ENCODE measurements at regions not wholly inside any gene's neighbourhood (a gene's known extent, or its start where the extent isn't known, plus 50 kb on each side); places are given as distances from the start of the nearest gene placed in this dataset.

DNA sequence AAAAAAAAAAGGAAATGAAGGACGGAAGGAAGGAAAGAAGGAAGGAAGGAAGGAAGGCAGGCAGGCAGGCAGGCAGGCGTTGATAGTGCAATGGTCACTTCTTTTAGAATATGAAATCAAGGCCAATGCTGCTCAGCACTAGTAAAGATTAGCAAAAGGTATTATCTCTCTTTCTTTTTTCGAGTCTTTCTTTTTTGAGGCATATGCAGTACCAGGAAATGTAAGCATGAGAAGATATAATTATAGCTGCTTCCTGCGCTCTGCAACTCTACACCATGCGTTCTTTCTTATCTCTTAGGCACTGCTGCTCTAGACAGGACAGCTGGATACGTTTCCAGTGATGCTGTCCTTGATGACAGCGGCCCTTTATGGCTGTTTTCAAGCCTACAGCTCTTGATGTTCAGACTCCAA lies 1512.5 kb upstream of the B3GALT2 start:
- DNase-seq (ENCODE audit: low read depth in 1 of 2, low spot score in 1 of 2) = no peak
- Histone ChIP-seq H3K27ac (no peak overlapping the region), H3K4me3 (no peak overlapping the region), H3K4me1 (no peaks in the 10 kb centered on the region), H3K4me2 (no peak overlapping the region), H3K9me3 (no peaks in the 10 kb centered on the region)
- CTCF ChIA-PET = no interaction called here
- POLR2A ChIA-PET = no interaction called here
- FAIRE-seq = no peak
- WGBS (ENCODE audit: missing lambda C conversion rate) = 32% methylated on average over 7 of the region's 7 CpGs
- TF ChIP-seq RARB (CRISPR knock-in tag; IDR thresholded peaks at IDR 0.05) (no peak), JUNB (IDR thresholded peaks at IDR 0.05) (no peak), CBX2 (IDR thresholded peaks at IDR 0.05; ENCODE audit: borderline replicate concordance, low read depth) (no peak), RNF2 (IDR thresholded peaks at IDR 0.05; ENCODE audit: borderline replicate concordance, low read depth) (no peak), RCOR1 (IDR thresholded peaks at IDR 0.05; ENCODE audit: low read depth, low read length) (no peak)
- TF ChIP-seq, protein P1, sequence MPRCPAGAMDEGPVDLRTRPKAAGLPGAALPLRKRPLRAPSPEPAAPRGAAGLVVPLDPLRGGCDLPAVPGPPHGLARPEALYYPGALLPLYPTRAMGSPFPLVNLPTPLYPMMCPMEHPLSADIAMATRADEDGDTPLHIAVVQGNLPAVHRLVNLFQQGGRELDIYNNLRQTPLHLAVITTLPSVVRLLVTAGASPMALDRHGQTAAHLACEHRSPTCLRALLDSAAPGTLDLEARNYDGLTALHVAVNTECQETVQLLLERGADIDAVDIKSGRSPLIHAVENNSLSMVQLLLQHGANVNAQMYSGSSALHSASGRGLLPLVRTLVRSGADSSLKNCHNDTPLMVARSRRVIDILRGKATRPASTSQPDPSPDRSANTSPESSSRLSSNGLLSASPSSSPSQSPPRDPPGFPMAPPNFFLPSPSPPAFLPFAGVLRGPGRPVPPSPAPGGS (IDR thresholded peaks at IDR 0.05) = no peak
- ATAC-seq = no peak

DNA sequence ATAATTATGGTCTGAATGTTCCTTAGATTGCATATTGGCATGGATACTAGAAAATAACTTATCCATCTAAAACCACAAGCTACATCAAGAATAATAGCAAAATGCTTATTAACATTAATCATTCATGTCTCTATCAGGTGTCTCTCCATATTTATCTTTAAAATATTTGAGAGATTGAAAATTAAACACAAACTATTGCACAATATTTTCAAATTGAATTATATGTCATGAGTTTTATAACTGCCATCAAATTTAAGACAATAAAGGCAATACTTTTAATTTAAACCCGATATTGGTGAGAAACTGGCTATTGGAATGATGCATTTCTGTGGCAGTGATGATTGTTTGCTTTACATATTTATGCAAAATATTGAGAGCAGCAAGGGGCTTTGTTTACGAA lies 1506.8 kb upstream of the B3GALT2 start:
- TF ChIP-seq POLR2A (IDR thresholded peaks at IDR 0.05; ENCODE audit: low read length) (no peak), FOSB (CRISPR knock-in tag; IDR thresholded peaks at IDR 0.05) (no peak), SMC3 (IDR thresholded peaks at IDR 0.05) (no peak), TP53 (CRISPR knock-in tag; IDR thresholded peaks at IDR 0.05) (no peak), MYC (IDR thresholded peaks at IDR 0.05; ENCODE audit: borderline replicate concordance, low read length) (no peak)
- TF ChIP-seq, protein P1 (IDR thresholded peaks at IDR 0.05) = no peak
- TF ChIP-seq, protein P2, sequence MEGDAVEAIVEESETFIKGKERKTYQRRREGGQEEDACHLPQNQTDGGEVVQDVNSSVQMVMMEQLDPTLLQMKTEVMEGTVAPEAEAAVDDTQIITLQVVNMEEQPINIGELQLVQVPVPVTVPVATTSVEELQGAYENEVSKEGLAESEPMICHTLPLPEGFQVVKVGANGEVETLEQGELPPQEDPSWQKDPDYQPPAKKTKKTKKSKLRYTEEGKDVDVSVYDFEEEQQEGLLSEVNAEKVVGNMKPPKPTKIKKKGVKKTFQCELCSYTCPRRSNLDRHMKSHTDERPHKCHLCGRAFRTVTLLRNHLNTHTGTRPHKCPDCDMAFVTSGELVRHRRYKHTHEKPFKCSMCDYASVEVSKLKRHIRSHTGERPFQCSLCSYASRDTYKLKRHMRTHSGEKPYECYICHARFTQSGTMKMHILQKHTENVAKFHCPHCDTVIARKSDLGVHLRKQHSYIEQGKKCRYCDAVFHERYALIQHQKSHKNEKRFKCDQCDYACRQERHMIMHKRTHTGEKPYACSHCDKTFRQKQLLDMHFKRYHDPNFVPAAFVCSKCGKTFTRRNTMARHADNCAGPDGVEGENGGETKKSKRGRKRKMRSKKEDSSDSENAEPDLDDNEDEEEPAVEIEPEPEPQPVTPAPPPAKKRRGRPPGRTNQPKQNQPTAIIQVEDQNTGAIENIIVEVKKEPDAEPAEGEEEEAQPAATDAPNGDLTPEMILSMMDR (IDR thresholded peaks at IDR 0.05) = no peak
- TF ChIP-seq, protein P3, sequence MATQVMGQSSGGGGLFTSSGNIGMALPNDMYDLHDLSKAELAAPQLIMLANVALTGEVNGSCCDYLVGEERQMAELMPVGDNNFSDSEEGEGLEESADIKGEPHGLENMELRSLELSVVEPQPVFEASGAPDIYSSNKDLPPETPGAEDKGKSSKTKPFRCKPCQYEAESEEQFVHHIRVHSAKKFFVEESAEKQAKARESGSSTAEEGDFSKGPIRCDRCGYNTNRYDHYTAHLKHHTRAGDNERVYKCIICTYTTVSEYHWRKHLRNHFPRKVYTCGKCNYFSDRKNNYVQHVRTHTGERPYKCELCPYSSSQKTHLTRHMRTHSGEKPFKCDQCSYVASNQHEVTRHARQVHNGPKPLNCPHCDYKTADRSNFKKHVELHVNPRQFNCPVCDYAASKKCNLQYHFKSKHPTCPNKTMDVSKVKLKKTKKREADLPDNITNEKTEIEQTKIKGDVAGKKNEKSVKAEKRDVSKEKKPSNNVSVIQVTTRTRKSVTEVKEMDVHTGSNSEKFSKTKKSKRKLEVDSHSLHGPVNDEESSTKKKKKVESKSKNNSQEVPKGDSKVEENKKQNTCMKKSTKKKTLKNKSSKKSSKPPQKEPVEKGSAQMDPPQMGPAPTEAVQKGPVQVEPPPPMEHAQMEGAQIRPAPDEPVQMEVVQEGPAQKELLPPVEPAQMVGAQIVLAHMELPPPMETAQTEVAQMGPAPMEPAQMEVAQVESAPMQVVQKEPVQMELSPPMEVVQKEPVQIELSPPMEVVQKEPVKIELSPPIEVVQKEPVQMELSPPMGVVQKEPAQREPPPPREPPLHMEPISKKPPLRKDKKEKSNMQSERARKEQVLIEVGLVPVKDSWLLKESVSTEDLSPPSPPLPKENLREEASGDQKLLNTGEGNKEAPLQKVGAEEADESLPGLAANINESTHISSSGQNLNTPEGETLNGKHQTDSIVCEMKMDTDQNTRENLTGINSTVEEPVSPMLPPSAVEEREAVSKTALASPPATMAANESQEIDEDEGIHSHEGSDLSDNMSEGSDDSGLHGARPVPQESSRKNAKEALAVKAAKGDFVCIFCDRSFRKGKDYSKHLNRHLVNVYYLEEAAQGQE (IDR thresholded peaks at IDR 0.05) = no peak
- Histone ChIP-seq H3K9me3 (no peaks in the 10 kb centered on the region), H3K27ac (no peak overlapping the region), H3K4me1 (no peaks in the 10 kb centered on the region), H3K4me2 (no peak overlapping the region), H3K4me3 (no peak overlapping the region)
- ATAC-seq (no peak), DNase-seq (ENCODE audit: low read depth in 1 of 2, low spot score in 1 of 2) (no peak), FAIRE-seq (no peak)
- 25% methylated on average over 2 of the region's 2 CpGs for WGBS (ENCODE audit: missing lambda C conversion rate)
- ChIA-PET POLR2A (no interaction called here), CTCF (no interaction called here)

DNA sequence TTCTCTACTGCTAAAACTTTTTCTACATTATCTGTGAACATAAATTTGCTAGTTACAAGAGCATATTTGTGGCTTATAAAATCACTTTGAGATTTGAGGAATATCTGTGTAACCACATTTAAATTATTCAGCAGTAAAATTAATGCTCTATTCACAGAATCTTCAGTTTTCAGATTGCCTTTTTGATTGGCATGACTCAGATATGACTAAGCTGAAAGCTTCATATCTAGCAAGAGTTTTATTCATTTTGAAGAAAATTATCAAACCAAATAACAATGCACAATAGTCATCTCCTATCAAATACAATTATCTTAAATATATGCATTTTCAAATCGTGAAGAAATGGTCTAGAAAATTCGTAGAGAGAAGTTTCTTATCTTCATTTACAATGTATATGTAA lies 1498.2 kb upstream of the B3GALT2 start:
- Histone ChIP-seq H3K4me1 (no peaks in the 10 kb centered on the region), H3K9me3 (no peaks in the 10 kb centered on the region), H3K27ac (no peak overlapping the region), H3K4me2 (no peak overlapping the region), H3K4me3 (no peak overlapping the region)
- DNase-seq (ENCODE audit: low read depth in 1 of 2, low spot score in 1 of 2) = no peak
- ATAC-seq = no peak
- CTCF ChIA-PET = no interaction called here
- POLR2A ChIA-PET = no interaction called here
- TF ChIP-seq NR3C1 (IDR thresholded peaks at IDR 0.05) (no peak), RCOR1 (IDR thresholded peaks at IDR 0.05; ENCODE audit: low read depth, low read length) (no peak), JUN (IDR thresholded peaks at IDR 0.05) (no peak), TP53 (CRISPR knock-in tag; IDR thresholded peaks at IDR 0.05) (no peak), ESRRA (IDR thresholded peaks at IDR 0.05; ENCODE audit: borderline replicate concordance, low read length) (no peak), NPAS2 (CRISPR knock-in tag; IDR thresholded peaks at IDR 0.05; ENCODE audit: borderline replicate concordance) (no peak), CBX2 (IDR thresholded peaks at IDR 0.05; ENCODE audit: borderline replicate concordance, low read depth) (no peak)
- TF ChIP-seq, protein P4, sequence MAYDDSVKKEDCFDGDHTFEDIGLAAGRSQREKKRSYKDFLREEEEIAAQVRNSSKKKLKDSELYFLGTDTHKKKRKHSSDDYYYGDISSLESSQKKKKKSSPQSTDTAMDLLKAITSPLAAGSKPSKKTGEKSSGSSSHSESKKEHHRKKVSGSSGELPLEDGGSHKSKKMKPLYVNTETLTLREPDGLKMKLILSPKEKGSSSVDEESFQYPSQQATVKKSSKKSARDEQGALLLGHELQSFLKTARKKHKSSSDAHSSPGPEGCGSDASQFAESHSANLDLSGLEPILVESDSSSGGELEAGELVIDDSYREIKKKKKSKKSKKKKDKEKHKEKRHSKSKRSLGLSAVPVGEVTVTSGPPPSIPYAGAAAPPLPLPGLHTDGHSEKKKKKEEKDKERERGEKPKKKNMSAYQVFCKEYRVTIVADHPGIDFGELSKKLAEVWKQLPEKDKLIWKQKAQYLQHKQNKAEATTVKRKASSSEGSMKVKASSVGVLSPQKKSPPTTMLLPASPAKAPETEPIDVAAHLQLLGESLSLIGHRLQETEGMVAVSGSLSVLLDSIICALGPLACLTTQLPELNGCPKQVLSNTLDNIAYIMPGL (CRISPR knock-in tag; IDR thresholded peaks at IDR 0.05; ENCODE audit: borderline replicate concordance) = no peak
- WGBS (ENCODE audit: missing lambda C conversion rate) = 13% methylated on average over 2 of the region's 2 CpGs
- FAIRE-seq = no peak

All from A549 (cell line).